Germinal center (tissue), 1 donor: ENCODE measurements at regions not wholly inside any gene's neighbourhood (a gene's known extent, or its start where the extent isn't known, plus 50 kb on each side); places are given as distances from the start of the nearest gene placed in this dataset.

ENCODE experiments used
- DNase-seq: peaks from one replicate; pipeline ENCODE4 v3.0.0; 2012; ENCODE audit warnings: mixed read lengths, low spot score

DNA sequence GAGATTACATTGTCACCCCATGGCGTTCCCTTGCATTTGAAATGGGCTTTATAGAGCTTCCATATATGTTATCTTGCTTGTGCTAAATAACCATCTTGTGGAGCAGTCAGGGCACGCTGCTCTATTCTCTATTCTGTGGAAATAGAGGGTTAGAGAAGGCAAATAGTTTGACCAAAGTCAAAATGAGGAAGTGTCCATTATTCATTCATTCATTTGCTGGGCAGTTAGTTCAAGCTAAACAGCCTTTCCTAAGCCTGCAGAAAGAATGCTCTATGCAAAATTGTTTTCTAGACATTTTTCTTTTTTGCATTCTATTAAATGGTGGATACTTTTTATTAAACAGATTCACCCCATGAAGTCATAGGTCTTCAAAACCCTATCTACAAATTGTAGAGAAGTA lies 67.8 kb upstream of the ELAC2 start:
- DNase-seq, result no peak

DNA sequence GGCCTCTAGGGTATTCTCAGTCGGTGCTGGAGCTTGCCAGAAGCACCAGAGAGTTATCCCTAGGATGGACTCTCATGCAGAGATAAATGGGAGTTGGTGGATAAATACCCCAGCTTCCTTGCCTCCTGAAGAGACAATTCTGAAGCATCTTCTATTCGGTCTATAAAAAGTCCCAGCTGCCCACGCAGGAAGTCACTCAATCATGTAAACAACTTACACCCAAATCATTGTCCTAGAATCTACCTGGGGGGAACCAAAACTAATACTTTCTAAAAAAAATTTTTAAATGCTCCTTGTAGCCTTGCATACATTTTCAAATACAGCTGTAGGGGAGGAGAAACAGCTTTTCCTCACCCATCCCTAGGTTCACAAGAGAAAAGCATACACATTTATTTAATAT lies 66.6 kb upstream of the ELAC2 start:
- no peak for DNase-seq

DNA sequence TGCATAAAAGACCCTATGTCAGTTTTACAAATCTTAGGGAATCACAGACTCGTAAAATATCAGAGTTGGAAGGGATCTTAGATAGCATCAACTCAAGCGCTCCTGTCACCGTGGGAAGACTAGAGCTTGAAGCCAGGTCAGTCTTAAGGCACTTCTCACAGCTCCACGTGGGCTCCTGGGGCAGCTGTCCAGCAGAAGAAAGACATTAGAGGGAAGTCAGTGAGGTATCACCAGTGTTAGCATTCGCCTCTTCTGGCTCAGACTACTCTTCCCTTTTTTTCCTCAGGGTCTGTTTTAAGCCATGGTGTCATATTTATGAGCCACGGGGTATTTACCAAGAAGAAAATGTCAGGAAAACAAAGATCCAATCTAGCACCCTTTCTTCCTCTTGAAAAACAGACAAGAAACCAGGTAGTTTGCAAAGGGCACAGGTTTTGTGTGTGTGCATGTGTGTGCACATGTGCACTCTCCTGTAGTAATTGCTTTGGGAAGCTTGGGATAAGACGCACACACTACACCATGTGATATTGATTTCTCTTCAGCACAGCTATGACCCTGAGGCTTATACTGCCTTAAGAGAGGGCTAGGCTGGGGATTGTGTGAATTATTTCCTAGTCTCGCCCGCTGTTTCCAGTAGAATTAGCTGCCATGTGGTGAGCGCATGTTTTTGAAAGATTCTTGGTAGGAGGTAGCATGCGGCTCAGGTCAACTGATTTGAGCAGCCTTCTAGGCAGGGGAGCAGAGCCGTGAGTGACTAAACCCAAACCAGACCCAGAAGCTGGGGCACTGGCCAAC lies 61.0 kb upstream of the ELAC2 start:
- DNase-seq, result no peak

DNA sequence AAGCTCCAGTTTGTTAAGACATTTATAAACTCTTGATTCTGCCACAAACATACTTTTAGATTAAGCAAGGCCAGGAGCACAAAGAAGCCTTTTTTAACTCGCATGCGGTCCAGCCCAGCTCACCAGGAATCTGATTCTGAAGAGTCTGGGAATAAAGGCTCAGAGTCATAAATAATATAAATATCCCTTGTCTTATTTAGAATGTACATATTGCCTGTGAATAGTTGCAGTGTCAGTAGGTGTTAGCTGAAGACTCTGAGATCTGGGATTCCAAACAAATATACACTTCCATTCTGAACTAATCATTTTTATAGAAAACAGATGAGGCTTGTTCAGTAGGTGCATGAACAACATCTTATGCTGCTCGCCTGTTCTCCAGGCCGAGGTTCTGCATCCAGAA lies 59.1 kb upstream of the ELAC2 start:
- DNase-seq, result no peak

DNA sequence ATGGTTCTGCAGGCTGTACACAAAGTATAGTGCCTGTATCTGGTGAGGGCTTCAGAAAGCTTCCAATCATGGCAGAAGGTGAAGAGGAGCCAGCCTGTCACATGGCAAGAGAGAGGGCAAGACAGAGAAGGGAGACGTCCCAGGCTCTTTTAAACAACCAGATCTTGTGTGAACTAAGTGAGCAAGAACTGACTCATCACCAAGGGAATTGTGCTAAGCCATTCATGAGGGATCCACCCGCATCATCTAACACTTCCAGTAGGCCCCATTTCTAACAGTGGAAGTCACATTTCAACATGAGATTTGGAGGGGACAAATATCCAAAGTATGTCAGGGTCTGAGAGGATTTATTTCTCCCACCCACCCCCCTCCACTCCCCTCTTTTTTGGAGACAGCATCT lies 56.2 kb upstream of the ELAC2 start:
- DNase-seq, result no peak

DNA sequence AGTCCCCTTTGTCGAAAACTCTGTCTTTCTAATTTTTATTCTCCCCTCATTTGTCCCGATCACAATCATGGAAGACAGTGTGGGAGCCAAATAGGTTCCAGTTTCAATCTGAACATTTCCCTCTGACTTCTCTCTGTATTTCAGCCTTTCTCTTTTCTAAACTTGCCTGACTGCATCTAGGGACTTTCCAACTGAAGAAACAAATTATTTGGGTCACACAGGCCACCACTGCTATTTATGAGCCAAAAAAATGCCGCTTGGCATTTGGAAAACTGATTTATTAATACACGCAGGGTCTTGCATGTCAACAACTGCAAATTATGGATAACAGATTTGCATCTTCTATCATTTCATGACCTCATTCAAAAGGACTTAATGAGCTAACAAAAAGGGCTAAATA lies 55.2 kb upstream of the ELAC2 start:
- no peak for DNase-seq

DNA sequence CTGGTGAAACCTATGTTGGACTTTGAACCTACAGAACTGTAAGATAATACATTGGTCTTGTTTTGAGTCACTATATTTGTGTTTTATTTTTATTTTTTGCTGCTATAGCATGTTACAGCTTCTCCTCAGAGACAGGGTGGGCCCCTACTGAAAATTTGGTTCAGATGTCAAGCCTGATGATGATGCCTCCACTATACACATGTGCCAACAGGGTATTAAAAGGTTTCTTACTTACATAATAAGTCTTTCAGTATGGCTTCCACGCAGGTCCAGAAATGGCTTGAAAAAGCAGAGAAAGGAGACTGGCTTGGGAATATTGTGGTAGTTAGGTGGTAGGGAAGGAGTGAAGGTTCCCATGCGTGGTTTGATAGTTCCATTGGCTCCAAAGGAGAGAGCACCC lies 52.9 kb upstream of the ELAC2 start:
- no peak for DNase-seq

DNA sequence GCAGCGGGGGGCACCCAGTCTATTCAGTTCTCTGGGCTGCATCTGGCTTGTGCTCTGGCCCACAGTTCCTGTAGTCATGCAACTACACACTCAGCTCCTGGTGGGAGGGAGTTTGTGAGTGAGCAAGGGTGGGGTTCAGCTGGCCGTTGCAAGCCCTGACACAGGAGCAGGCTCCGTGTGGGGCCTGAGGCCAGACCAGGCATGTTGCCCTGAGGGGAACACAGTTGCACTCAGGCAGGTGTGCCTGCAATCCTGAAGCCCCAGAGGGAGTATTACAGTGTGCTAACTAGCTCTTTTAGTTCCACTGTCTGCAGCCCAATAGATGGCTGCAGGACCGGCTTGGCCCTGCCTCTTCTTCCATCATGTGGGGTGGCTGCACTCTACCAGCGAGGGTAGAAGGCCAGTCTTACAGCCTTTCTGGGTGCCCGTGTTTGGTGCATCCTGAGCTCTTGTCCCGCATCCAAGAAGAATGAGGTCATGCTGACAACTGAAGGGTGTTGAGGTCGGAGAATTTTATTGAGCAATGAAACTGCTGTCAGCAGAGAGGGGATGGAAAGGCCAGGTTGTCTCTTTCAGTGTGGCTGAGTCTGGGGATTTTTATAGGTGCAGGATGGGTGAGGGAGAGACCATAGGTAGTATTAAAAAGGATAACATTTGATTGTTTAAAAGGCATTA lies 49.9 kb upstream of the ELAC2 start:
- no peak for DNase-seq
